SHP77 (cell line): ENCODE measurements at regions not wholly inside any gene's neighbourhood (a gene's known extent, or its start where the extent isn't known, plus 50 kb on each side); places are given as distances from the start of the nearest gene placed in this dataset.

Experiments used
- DNase-seq, 2 experiments: peaks; one replicate each; lab custom pipeline; 2025; lab: John Stamatoyannopoulos, UW

- no peak for DNase-seq
These were observed 137.0 kb downstream of the PLPP3 start for GRCh38 chr1:56442290-56442877.

- no peak for DNase-seq
These were observed 137.8 kb downstream of the PLPP3 start for GRCh38 chr1:56441601-56442000.

GRCh38 chr1:56439610-56440264 is 139.6 kb downstream of the PLPP3 start:
- no peak for DNase-seq

- DNase-seq, result no peak
These were observed 140.3 kb downstream of the PLPP3 start for GRCh38 chr1:56438901-56439551.

- DNase-seq, result no peak
These were observed 141.4 kb downstream of the PLPP3 start for GRCh38 chr1:56437959-56438358.

GRCh38 chr1:56436912-56437417 is 142.4 kb downstream of the PLPP3 start:
- no peak for DNase-seq

DNA sequence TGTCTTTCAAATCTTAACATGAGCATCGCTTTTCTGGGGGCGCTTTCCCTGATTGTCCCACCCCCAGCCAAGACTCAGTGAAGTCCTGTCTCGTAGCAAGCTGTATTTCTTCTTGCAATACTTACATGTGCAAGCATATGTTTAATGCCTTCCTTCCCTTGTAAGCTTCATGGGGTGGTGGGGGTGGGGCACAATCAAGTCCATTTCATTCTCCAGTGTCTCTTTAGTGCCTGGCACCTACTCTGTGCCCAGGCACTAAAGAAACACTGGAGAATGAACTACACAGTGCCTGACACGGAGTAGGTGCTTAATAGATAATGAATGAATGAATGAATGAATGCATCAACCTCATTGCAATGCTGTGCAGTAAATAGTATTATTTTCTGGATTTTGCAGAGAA is 143.1 kb downstream of the PLPP3 start:
- no peak for DNase-seq

- DNase-seq, result no peak
These were observed 143.7 kb downstream of the PLPP3 start for GRCh38 chr1:56435434-56436262.

- DNase-seq, result no peak
These were observed 144.6 kb downstream of the PLPP3 start for GRCh38 chr1:56434740-56435139.

- no peak for DNase-seq
These were observed 145.3 kb downstream of the PLPP3 start for GRCh38 chr1:56434025-56434424.

DNA sequence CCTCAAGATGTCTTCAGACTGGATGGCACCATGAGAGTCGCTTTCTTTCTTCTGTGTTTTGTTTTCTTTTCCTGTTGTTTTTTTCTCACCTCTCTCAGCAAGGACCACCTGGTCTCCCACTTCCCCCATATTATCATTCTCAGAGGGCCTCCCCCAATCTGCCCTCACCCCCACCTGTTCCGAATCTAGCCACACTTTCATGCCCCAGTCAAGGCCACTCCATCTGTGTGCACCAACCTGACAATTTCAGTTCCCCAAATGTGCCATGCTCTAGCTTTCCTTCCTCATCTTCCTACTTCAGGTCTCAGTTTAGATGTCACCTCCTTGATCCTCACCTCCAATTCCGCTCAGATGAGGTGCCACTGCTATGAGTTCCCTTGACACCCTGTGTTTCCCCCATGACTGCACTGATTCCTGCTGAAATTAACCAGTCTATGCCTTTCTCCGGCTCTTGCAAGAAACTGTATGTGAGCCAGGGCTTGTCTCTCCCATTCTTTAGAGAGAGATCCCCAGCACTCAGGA is 146.2 kb downstream of the PLPP3 start:
- no peak for DNase-seq

DNA sequence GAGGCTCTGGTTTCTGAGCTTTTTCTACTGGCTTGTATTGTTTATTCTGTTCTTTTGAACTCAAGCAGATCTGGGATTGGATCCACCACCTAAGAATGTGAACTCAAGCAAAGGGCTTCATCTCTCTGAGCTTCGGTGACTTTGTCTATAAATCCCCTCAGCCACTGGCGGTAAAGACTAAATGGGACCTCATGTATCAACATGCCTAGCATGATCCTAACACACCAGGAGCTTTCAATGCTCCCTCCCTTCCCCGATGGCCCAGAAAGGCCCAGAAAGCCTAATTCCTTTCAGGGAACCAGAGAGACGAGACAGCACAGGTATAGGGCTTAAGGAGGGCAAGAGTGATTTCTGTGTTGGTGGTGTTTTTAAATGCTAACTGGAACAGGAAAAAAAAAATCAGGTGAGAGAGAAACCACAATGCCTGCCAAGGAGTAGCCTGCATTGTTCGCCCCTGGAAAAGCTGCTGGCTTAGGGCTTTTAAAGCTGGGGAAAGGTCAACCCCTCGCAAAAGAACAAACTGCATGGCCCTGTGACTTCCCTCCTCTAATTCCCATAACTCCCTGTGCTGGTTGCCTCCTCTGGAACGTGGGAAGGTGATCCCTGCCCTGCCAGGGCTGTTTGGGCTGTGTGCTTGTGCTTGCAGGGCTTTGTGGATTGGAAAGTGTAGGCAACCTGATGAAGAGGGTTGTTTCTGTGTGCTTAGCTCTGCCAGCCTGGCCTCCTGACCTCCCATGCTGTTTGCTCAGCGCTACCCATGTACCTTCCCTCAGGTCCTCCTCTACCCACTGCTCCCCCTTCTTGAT is 147.0 kb downstream of the PLPP3 start:
- DNase-seq, result no peak

DNA sequence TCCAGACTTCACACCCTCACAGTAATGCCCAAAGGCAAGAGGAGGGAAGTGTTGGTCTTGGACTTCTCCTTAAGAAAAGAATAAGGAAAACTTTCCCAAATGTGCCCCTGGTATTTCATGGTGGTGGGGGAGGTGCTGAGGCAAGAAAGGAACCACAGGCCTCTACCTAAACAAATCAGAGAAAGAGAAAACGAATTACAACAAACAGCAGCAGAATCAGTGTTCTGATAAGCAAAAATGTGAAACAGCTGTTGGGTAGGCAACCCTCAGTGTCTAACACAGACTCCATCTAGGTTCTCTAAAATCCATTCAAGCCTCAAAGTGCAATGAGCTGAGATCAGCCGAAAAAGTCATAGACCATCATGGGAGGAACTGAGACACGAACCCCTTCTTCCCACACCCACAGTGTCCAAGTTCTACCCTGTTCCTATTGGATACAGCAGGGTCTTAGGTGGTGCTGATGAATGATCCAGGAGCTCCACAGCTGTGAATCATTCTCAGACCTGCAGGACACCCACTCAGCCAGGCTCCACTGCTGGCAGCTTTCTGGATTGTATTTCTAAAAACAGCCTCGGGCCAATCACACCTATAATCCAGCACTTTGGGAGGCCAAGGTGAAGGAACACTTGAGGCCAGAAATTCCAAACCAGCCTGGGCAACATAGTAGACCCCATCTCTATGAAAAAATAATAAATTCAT is 149.1 kb downstream of the PLPP3 start:
- no peak for DNase-seq

DNA sequence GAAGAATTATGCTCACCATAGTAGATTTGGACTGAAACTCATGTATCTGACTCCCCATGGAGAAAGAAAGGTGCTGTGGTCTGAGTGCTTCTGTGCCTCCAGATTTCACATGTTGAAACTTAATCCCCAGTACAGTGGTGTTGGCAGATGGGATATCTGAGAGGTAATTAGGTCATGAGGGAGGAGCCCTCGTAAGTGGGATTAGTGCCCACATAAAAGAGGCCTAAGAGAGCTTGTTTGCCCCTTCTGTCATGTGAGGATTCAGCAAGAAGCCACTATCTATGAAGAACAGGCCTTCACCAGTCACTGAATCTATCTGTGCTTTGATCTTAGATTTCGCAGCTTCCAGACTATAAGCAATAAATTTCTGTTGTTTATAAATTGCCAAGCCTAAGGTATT is 150.1 kb downstream of the PLPP3 start:
- DNase-seq, result no peak

DNA sequence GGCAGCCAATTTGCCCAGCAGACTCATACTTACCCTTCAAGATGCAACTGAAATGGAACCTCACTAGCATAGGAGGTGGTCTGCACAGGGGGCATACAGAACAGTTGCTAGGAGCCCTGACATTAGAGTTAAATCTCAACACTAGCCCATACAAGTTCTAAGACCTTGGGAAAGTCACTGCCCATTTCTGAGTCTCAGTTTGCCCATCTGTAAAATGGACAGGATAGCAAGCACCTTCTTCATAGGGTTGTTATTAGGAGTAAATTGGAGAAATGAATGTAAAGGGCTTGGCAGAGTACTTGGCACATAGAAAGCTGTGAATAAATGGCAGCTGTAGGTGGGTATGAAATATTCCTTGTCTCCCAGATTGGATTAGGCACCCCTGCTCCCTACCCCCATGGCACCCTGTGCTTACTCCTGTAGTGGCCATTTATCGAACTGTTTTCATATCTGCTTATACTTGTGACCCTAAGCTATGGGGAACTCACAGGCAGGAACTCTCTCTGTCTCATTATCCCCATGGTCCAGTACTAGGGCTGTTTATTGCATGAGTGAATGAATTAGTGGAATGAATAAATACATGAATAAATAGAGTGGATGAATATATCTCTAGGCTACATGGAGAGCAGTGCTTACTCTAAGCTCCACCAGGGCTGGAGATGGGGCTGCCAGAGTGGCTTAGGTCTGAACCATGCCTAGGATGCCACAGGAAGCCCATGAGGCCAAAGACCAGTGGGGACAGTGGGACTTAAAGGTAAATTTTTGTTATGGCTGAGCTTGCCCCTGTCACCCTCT is 152.6 kb downstream of the PLPP3 start:
- no peak for DNase-seq

GRCh38 chr1:56425494-56426037 is 153.8 kb downstream of the PLPP3 start:
- DNase-seq, result no peak

GRCh38 chr1:56424744-56425493 is 154.4 kb downstream of the PLPP3 start:
- peak; percentile 26 to 49 for DNase-seq

GRCh38 chr1:56423716-56424115 is 155.6 kb downstream of the PLPP3 start:
- DNase-seq, result no peak

DNA sequence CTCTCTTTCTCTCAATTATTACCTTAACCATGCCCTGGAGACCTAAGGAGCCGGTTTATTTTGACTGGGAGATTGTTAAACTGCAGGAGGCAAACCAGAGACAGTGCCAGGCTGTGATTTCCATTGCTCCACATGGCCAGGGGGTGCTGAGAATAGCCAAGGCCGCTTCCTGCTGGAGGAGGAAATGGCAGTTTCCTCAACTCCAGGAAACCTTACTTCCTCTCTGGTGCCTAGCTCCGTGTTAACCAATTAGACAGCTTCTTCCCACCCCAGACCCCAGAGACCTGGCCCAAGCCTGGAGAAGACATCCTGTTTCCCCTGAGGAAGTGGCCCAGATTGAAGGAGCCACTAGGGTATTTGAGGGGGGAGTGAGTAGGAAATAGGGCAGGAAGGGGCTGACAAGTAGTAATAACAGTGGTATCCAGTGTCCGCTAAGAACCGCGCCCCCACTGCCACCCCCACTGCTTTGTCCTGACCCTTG is 161.2 kb downstream of the PLPP3 start:
- DNase-seq, result no peak
